ENCODE measurements at regions not wholly inside any gene's neighbourhood (a gene's known extent, or its start where the extent isn't known, plus 50 kb on each side); places are given as distances from the start of the nearest gene placed in this dataset.

- Histone ChIP-seq H3K23ac (ENCODE audit: insufficient read length) (no peak overlapping the region), H3K36me3 (ENCODE audit: control insufficient read depth in 2 of 4, insufficient read depth in 4 of 4, low read length in 3 of 4) (no peaks in the 10 kb centered on the region), H3K18ac (ENCODE audit: extremely low read depth, low read length) (no peak overlapping the region), H2BK120ac (replicated peaks; ENCODE audit: low read depth, low read length) (no peak overlapping the region), H4K91ac (replicated peaks; ENCODE audit: insufficient read length, low read length) (no peak overlapping the region), H4K20me1 (replicated peaks in 1 of 2; ENCODE audit: control insufficient read depth in 1 of 2, insufficient read depth in 2 of 2, low read length in 2 of 2) (no peaks in the 10 kb centered on the region), H2AK5ac (ENCODE audit: low read depth, low read length) (no peak overlapping the region), H3K4me2 (ENCODE audit: insufficient read depth in 1 of 2, low read depth in 2 of 2, low read length in 2 of 2) (no peak overlapping the region), H3K4me3 (ENCODE audit: extremely low read depth in 1 of 4, insufficient read depth in 2 of 4, low read depth in 3 of 4, low read length in 4 of 4) (no peak overlapping the region), H4K8ac (ENCODE audit: extremely low read depth, insufficient read depth, low read length) (no peak overlapping the region), H3K4ac (replicated peaks; ENCODE audit: insufficient read length, low read depth, low read length) (no peak overlapping the region), H3K79me1 (ENCODE audit: low read depth, low read length) (no peaks in the 10 kb centered on the region), H2BK20ac (ENCODE audit: low read length) (no peak overlapping the region), H3K9ac (replicated peaks in 1 of 4; ENCODE audit: extremely low read depth in 1 of 4, low read depth in 3 of 4, low read length in 3 of 4) (no peak overlapping the region), H3K27ac (ENCODE audit: low read depth, low read length) (no peak overlapping the region), H4K5ac (ENCODE audit: insufficient read length, low read depth, low read length) (no peak overlapping the region), H3K56ac (replicated peaks; ENCODE audit: insufficient read length, low read depth, low read length) (no peak overlapping the region), H2BK15ac (ENCODE audit: low read length) (no peak overlapping the region), H3K27me3 (replicated peaks in 1 of 4; ENCODE audit: control insufficient read depth in 3 of 4, extremely low read depth in 1 of 4, insufficient read depth in 3 of 4, low read length in 3 of 4) (no peaks in the 10 kb centered on the region), H3K79me2 (ENCODE audit: control insufficient read depth in 1 of 2, insufficient read depth in 2 of 2, low read length in 2 of 2) (no peaks in the 10 kb centered on the region), H3K14ac (ENCODE audit: insufficient read length) (no peak overlapping the region), H2BK5ac (ENCODE audit: low read depth, low read length) (no peak overlapping the region), H2AFZ (ENCODE audit: low read length) (no peak overlapping the region), H3K9me3 (ENCODE audit: insufficient read depth in 2 of 2, low read depth in 1 of 2, low read length in 1 of 2) (no peaks in the 10 kb centered on the region), H2BK12ac (ENCODE audit: low read depth, low read length) (no peak overlapping the region), H3K23me2 (ENCODE audit: low read depth, low read length) (no peaks in the 10 kb centered on the region), H3K4me1 (replicated peaks in 1 of 4; ENCODE audit: control insufficient read depth in 3 of 4, insufficient read depth in 4 of 4, low read length in 3 of 4) (no peaks in the 10 kb centered on the region; a peak in 1 of 7 replicates)
- ChIA-PET POLR2A (ENCODE audit: partially characterized antibody) (no interaction called here), CTCF (ENCODE audit: partially characterized antibody) (no interaction called here)
- FAIRE-seq (no peak), DNase-seq (ENCODE audit: low read depth in 1 of 2, low spot score in 2 of 2) (no peak)
- 93% methylated on average over 2 of the region's 2 CpGs; no CpG with 5 or more reads in 1 of the 2 experiments for WGBS, 2 experiments (ENCODE audit: extremely low coverage in 1 of 2, insufficient coverage in 1 of 2, insufficient read length in 1 of 2, insufficient replicate concordance in 2 of 2, low coverage in 1 of 2, low lambda C conversion rate in 2 of 2, missing lambda C conversion rate in 1 of 2)
- TF ChIP-seq BRCA1 (IDR thresholded peaks at IDR 0.05; ENCODE audit: low read depth, low read length) = no peak
- TF ChIP-seq RAD21 (IDR thresholded peaks at IDR 0.05 in 1 of 2, conservative IDR thresholded peaks at IDR 0.05 in 1 of 2; ENCODE audit: low read depth in 2 of 2, low read length in 2 of 2) = no peak
- TF ChIP-seq RBBP5 (IDR thresholded peaks at IDR 0.05; ENCODE audit: borderline replicate concordance, low read depth, low read length) = no peak
- no peak for TF ChIP-seq ASH2L (IDR thresholded peaks at IDR 0.05; ENCODE audit: low read length)
- no peak for TF ChIP-seq KDM1A (IDR thresholded peaks at IDR 0.05; ENCODE audit: borderline replicate concordance, low read length)
- TF ChIP-seq SRF (IDR thresholded peaks at IDR 0.05; ENCODE audit: low read depth, low read length) = no peak
Measured at GRCh38 chr10:36351159-36351558, 709.1 kb upstream of the FZD8 start.
